SK-N-SH treated with all-trans-retinoic acid at 6 μM for 48 hours (cell line): ENCODE measurements at regions not wholly inside any gene's neighbourhood (a gene's known extent, or its start where the extent isn't known, plus 50 kb on each side); places are given as distances from the start of the nearest gene placed in this dataset.

Source experiments
- ATAC-seq: fragments of 200-7000 bp; cut with Tn5 transposase; 3 replicates; pipeline ENCODE4 v1.9.1; 2020; ENCODE audit warnings: mild to moderate bottlenecking, moderate library complexity
- ARNTL ChIP-seq: fragments of 450-650 bp; formaldehyde crosslinking; IDR thresholded peaks from 2 replicates; pipeline ENCODE4 v1.5.0; 2020; ENCODE audit warnings: low read depth, mild to moderate bottlenecking, moderate library complexity, borderline replicate concordance
- BACH2 ChIP-seq: fragments of 250-450 bp; sonication (Bioruptor Pico); IDR thresholded peaks from 2 replicates; pipeline ENCODE4 v1.9.0; 2021; ENCODE audit warnings: mild to moderate bottlenecking, borderline replicate concordance
- CREB5 ChIP-seq: fragments of 250-450 bp; sonication (Bioruptor Pico); IDR thresholded peaks from 2 replicates; pipeline ENCODE4 v1.5.1; 2020; ENCODE audit warnings: low read depth, mild to moderate bottlenecking, moderate library complexity
- CSDC2 ChIP-seq: fragments of 250-450 bp; sonication (Bioruptor Pico); IDR thresholded peaks from 2 replicates; pipeline ENCODE4 v1.5.0; 2020; ENCODE audit warnings: mild to moderate bottlenecking, moderate library complexity
- CSRNP3 ChIP-seq: fragments of 250-450 bp; sonication (Bioruptor Pico); IDR thresholded peaks from 2 replicates; pipeline ENCODE4 v1.5.1; 2021; ENCODE audit warnings: mild to moderate bottlenecking, moderate library complexity
- ESRRG ChIP-seq: fragments of 250-450 bp; sonication (Bioruptor Pico); IDR thresholded peaks from 2 replicates; pipeline ENCODE4 v1.6.1; 2021; ENCODE audit warnings: mild to moderate bottlenecking
- GLIS3 ChIP-seq: fragments of 250-450 bp; sonication (Bioruptor Pico); IDR thresholded peaks from 2 replicates; pipeline ENCODE4 v1.5.0; 2020; ENCODE audit warnings: mild to moderate bottlenecking, moderate library complexity
- OSR1 ChIP-seq: fragments of 250-450 bp; sonication (Bioruptor Pico); IDR thresholded peaks from 2 replicates; pipeline ENCODE4 v1.8.0; 2022; ENCODE audit warnings: moderate library complexity, mild to moderate bottlenecking, inconsistent platforms
- POU6F1 ChIP-seq: fragments of 250-450 bp; sonication (Bioruptor Pico); IDR thresholded peaks from 2 replicates; pipeline ENCODE4 v1.8.0; 2021; ENCODE audit warnings: low read depth, mild to moderate bottlenecking, moderate library complexity, borderline replicate concordance
- PPARA ChIP-seq: fragments of 250-450 bp; sonication (Bioruptor Pico); IDR thresholded peaks from 2 replicates; pipeline ENCODE4 v1.5.0; 2020; ENCODE audit warnings: mild to moderate bottlenecking, borderline replicate concordance
- RARB ChIP-seq: fragments of 250-450 bp; sonication (Bioruptor Pico); IDR thresholded peaks from 2 replicates; pipeline ENCODE4 v1.8.0; 2021; ENCODE audit warnings: mild to moderate bottlenecking, moderate library complexity
- SNAI2 ChIP-seq: fragments of 250-450 bp; sonication (Bioruptor Pico); IDR thresholded peaks from 2 replicates; pipeline ENCODE4 v1.5.0; 2020; ENCODE audit warnings: mild to moderate bottlenecking, moderate library complexity
- TCF4 ChIP-seq: fragments of 250-450 bp; sonication (Bioruptor Pico); IDR thresholded peaks from 2 replicates; pipeline ENCODE4 v1.8.0; 2021; ENCODE audit warnings: mild to moderate bottlenecking, moderate library complexity, borderline replicate concordance
- TOX ChIP-seq: fragments of 250-450 bp; sonication (Bioruptor Pico); IDR thresholded peaks from 2 replicates; pipeline ENCODE4 v1.8.0; 2021; ENCODE audit warnings: mild to moderate bottlenecking, moderate library complexity, borderline replicate concordance
- TSHZ2 ChIP-seq: fragments of 250-450 bp; sonication (Bioruptor Pico); IDR thresholded peaks from 2 replicates; pipeline ENCODE4 v1.5.0; 2020; ENCODE audit warnings: mild to moderate bottlenecking, moderate library complexity
- ZC3H10 ChIP-seq: fragments of 250-450 bp; sonication (Bioruptor Pico); IDR thresholded peaks from 2 replicates; pipeline ENCODE4 v1.5.1; 2021; ENCODE audit warnings: mild to moderate bottlenecking, moderate library complexity
- ZFP3 ChIP-seq: fragments of 250-450 bp; sonication (Bioruptor Pico); IDR thresholded peaks from 2 replicates; pipeline ENCODE4 v1.5.0; 2020; ENCODE audit warnings: mild to moderate bottlenecking, moderate library complexity
- ZFP30 ChIP-seq: fragments of 450-650 bp; formaldehyde crosslinking; IDR thresholded peaks from 2 replicates; pipeline ENCODE4 v1.5.0; 2022; ENCODE audit warnings: mild to moderate bottlenecking, moderate library complexity
- ZNF565 ChIP-seq: fragments of 450-650 bp; formaldehyde crosslinking; conservative IDR thresholded peaks from 2 replicates; pipeline ENCODE4 v1.5.0; 2020; ENCODE audit warnings: low read depth, mild to moderate bottlenecking, moderate library complexity
- ZNF8 ChIP-seq: fragments of 450-650 bp; formaldehyde crosslinking; IDR thresholded peaks from 2 replicates; pipeline ENCODE4 v1.5.0; 2020; ENCODE audit warnings: mild to moderate bottlenecking, moderate library complexity

GRCh38 chr15:79516155-79516554, 84.0 kb downstream of the MINAR1 start:
- no peak for ATAC-seq
- no peak for TF ChIP-seq TCF4
- no peak for TF ChIP-seq CREB5 (CRISPR knock-in tag)
- TF ChIP-seq ZFP30, result no peak
- TF ChIP-seq BACH2 (CRISPR knock-in tag), result no peak
- no peak for TF ChIP-seq RARB (CRISPR knock-in tag)
- TF ChIP-seq CSDC2 (CRISPR knock-in tag), result no peak
- no peak for TF ChIP-seq TOX (CRISPR knock-in tag)
- TF ChIP-seq OSR1 (CRISPR knock-in tag), result no peak
- TF ChIP-seq POU6F1 (CRISPR knock-in tag), result no peak
- no peak for TF ChIP-seq GLIS3
- no peak for TF ChIP-seq ZNF8 (CRISPR knock-in tag)
- no peak for TF ChIP-seq TSHZ2
- TF ChIP-seq SNAI2, result no peak
- no peak for TF ChIP-seq ARNTL (CRISPR knock-in tag)
- TF ChIP-seq ZFP3, result no peak
- no peak for TF ChIP-seq ESRRG
- no peak for TF ChIP-seq ZC3H10 (CRISPR knock-in tag)
- TF ChIP-seq PPARA (CRISPR knock-in tag), result no peak

DNA sequence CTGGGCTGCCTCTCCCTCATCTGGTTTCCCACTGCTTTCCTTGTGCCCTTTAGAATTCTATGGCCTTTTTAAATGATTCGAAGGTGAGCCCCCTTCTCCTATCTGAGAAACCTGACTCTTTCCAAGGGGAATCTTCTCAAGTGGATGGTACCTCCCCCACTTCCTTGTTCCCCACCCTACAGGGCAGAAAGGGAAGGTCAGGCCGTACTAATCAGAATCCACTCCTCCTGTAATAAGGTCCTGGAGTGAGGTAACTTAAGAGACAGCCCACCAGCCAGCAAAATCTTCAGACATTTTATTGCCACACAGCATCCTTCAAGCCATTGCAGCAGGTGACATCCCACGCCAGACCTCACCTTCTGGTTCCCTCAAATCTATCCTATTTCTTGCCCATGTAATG, 84.5 kb downstream of the MINAR1 start:
- TF ChIP-seq ZNF565, result no peak
- no peak for ATAC-seq

- no peak for ATAC-seq
- TF ChIP-seq SNAI2 (no peak), ZFP30 (no peak), CSDC2 (CRISPR knock-in tag) (no peak), TSHZ2 (no peak), TCF4 (no peak), ZNF8 (CRISPR knock-in tag) (no peak), ZC3H10 (CRISPR knock-in tag) (no peak), ARNTL (CRISPR knock-in tag) (no peak), CSRNP3 (CRISPR knock-in tag) (no peak), CREB5 (CRISPR knock-in tag) (no peak), PPARA (CRISPR knock-in tag) (no peak), OSR1 (CRISPR knock-in tag) (no peak), GLIS3 (no peak), ZFP3 (no peak), ZNF565 (no peak)
- TF ChIP-seq, all 23 proteins: peak for 0
These were observed 87.5 kb downstream of the MINAR1 start for GRCh38 chr15:79519628-79520027.
